PC-3 (cell line): ENCODE measurements at regions not wholly inside any gene's neighbourhood (a gene's known extent, or its start where the extent isn't known, plus 50 kb on each side); places are given as distances from the start of the nearest gene placed in this dataset.

ENCODE experiments used
- CTCF ChIP-seq: fragments of 300-600 bp; sonication (generic); conservative IDR thresholded peaks from 2 replicates; pipeline ENCODE4 v1.5.1; 2017; ENCODE audit warnings: antibody characterized with exemption, low read depth, mild to moderate bottlenecking, low read length
- EZH2phosphoT487 ChIP-seq: fragments of 300-600 bp; sonication (generic); IDR thresholded peaks from 2 replicates; pipeline ENCODE4 v1.6.1; 2018; ENCODE audit warnings: mild to moderate bottlenecking, antibody characterized with exemption, low read length, borderline replicate concordance

GRCh38 chr9:102609461-102609860 is 385.7 kb upstream of the CYLC2 start:
- no peak for TF ChIP-seq CTCF
- TF ChIP-seq EZH2phosphoT487: no peak
